ENCODE measurements at regions not wholly inside any gene's neighbourhood (a gene's known extent, or its start where the extent isn't known, plus 50 kb on each side); places are given as distances from the start of the nearest gene placed in this dataset.

- TF ChIP-seq FOXP4 (CRISPR knock-in tag; IDR thresholded peaks at IDR 0.05) (no peak), NFATC4 (CRISPR knock-in tag; IDR thresholded peaks at IDR 0.05) (no peak), SMAD3 (CRISPR knock-in tag; IDR thresholded peaks at IDR 0.05; ENCODE audit: borderline replicate concordance) (no peak), EMX1 (CRISPR knock-in tag; IDR thresholded peaks at IDR 0.05) (no peak), ZMAT4 (CRISPR knock-in tag; IDR thresholded peaks at IDR 0.05) (no peak), CBFB (CRISPR knock-in tag; IDR thresholded peaks at IDR 0.05; ENCODE audit: low read depth) (no peak), ZNF423 (CRISPR knock-in tag; IDR thresholded peaks at IDR 0.05) (no peak), ETV6 (CRISPR knock-in tag; IDR thresholded peaks at IDR 0.05) (no peak)
Observed at GRCh38 chr6:12417191-12417590, 127.0 kb downstream of the EDN1 start (continued).

- Mint-ChIP-seq H3K36me3 (peaks cover 9% of the 10 kb centered on the region; the same call in 1 of the 2 replicates), H3K27me3 (ENCODE audit: low read depth) (no peaks in the 10 kb centered on the region), H3K4me3 (no peak overlapping the region), H3K27ac (no peak overlapping the region), H3K9me3 (peaks cover 20% of the 10 kb centered on the region), H3K4me1 (peaks cover 15% of the 10 kb centered on the region)
- no peak for ATAC-seq
- ChIA-PET CTCF (no interaction called here), POLR2A (no interaction called here)
- no peak for DNase-seq (ENCODE audit: low spot score)
- TF ChIP-seq ZNF281 (CRISPR knock-in tag; IDR thresholded peaks at IDR 0.05) (no peak), PRDM15 (CRISPR knock-in tag; IDR thresholded peaks at IDR 0.05) (no peak), MAX (CRISPR knock-in tag; IDR thresholded peaks at IDR 0.05) (no peak), ZNF423 (CRISPR knock-in tag; IDR thresholded peaks at IDR 0.05) (no peak), ELF4 (CRISPR knock-in tag; IDR thresholded peaks at IDR 0.05; ENCODE audit: low read depth) (no peak), ZNF532 (CRISPR knock-in tag; IDR thresholded peaks at IDR 0.05; ENCODE audit: borderline replicate concordance) (no peak), ZNF138 (CRISPR knock-in tag; conservative IDR thresholded peaks at IDR 0.05) (no peak), ATF2 (CRISPR knock-in tag; IDR thresholded peaks at IDR 0.05; ENCODE audit: borderline replicate concordance, low read depth) (no peak), PREB (CRISPR knock-in tag; IDR thresholded peaks at IDR 0.05; ENCODE audit: borderline replicate concordance) (no peak), HMGXB4 (CRISPR knock-in tag; IDR thresholded peaks at IDR 0.05) (no peak)
Observed at GRCh38 chr6:12418946-12419345, 128.8 kb downstream of the EDN1 start.
